ENCODE measurements at regions not wholly inside any gene's neighbourhood (a gene's known extent, or its start where the extent isn't known, plus 50 kb on each side); places are given as distances from the start of the nearest gene placed in this dataset.

GRCh38 chr5:166936351-166936750 is 1355.1 kb upstream of the WWC1 start:
- H3K9me3 ChIP-seq = no peaks in the 10 kb centered on the region
- no peak for TF ChIP-seq CTCF (IDR thresholded peaks at IDR 0.05; ENCODE audit: low read depth, low read length)
- no peak overlapping the region for H3K4me3 ChIP-seq (ENCODE audit: low read depth, low read length)
- H3K4me1 ChIP-seq = no peaks in the 10 kb centered on the region
- no peaks in the 10 kb centered on the region for H3K36me3 ChIP-seq
- no peak for DNase-seq
- no peaks in the 10 kb centered on the region for H3K27me3 ChIP-seq

DNA sequence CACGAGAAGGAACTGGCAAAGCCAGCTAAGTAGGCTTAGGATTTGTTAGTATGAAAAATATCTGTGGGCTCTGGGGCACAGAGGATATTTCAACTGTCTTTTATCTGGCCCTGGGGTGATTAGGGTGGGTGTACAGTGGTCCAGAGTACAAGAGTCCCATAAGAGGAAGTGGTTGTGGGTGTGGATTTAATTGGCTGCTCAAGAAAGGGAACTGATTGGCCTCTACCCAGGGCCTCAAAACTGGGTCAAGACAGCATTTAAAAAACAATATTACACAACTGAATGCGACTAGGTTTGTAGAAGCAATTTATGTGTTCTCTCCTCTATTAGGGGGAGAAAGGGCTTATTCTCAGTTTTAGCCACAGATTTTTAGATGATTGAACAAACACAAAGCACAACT is 1353.4 kb upstream of the WWC1 start:
- Histone ChIP-seq H3K36me3 (no peaks in the 10 kb centered on the region), H3K4me3 (ENCODE audit: low read depth, low read length) (no peak overlapping the region), H3K27me3 (no peaks in the 10 kb centered on the region), H3K9me3 (no peaks in the 10 kb centered on the region), H3K4me1 (no peaks in the 10 kb centered on the region)
- no peak for DNase-seq
- TF ChIP-seq CTCF (IDR thresholded peaks at IDR 0.05; ENCODE audit: low read depth, low read length) = no peak

DNA sequence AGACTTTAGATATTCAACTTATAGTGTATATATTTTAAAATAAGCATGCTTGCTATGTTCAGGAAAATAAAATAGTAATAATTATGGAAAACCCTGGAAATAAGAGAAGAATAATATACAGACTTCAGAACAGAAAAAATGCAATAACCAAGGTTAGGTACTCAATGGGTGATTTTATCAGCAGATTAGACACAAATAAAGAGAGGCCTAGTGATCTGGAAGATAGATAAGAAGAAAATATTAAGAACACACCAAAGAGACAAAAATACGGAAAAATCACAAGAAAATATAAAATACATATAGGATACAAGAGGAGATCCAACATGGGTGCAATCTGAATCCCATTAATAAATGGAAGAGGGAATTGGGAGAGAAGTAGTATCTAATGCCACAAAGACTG is 1348.5 kb upstream of the WWC1 start:
- no peak for TF ChIP-seq CTCF (IDR thresholded peaks at IDR 0.05; ENCODE audit: low read depth, low read length)
- no peaks in the 10 kb centered on the region for H3K4me1 ChIP-seq
- H3K4me3 ChIP-seq (ENCODE audit: low read depth, low read length) = no peak overlapping the region
- no peak for DNase-seq
- no peaks in the 10 kb centered on the region for H3K36me3 ChIP-seq
- H3K27me3 ChIP-seq = no peaks in the 10 kb centered on the region
- H3K9me3 ChIP-seq = no peaks in the 10 kb centered on the region

DNA sequence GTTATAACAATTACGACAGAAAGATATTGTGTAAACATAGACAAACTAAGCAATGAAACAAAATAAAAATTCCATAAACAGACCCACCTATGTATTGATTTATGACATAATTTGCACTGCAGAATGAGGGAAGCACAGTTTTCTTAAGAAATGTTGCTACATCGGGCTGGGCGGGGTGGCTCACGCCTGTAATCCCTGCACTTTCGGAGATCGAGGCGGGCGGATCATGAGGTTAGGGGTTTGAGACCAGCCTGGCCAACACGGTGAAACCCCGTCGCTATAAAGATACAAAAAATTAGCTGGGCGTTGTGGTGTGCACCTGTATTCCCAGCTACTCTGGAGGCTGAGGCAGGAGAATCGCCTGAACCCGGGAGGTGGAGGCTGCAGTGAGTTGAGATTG is 1344.4 kb upstream of the WWC1 start:
- no peaks in the 10 kb centered on the region for H3K9me3 ChIP-seq
- DNase-seq = no peak
- no peaks in the 10 kb centered on the region for H3K36me3 ChIP-seq
- no peaks in the 10 kb centered on the region for H3K4me1 ChIP-seq
- no peak for TF ChIP-seq CTCF (IDR thresholded peaks at IDR 0.05; ENCODE audit: low read depth, low read length)
- H3K4me3 ChIP-seq (ENCODE audit: low read depth, low read length) = no peak overlapping the region
- H3K27me3 ChIP-seq = no peaks in the 10 kb centered on the region; the same call in 1 of the 2 replicates

DNA sequence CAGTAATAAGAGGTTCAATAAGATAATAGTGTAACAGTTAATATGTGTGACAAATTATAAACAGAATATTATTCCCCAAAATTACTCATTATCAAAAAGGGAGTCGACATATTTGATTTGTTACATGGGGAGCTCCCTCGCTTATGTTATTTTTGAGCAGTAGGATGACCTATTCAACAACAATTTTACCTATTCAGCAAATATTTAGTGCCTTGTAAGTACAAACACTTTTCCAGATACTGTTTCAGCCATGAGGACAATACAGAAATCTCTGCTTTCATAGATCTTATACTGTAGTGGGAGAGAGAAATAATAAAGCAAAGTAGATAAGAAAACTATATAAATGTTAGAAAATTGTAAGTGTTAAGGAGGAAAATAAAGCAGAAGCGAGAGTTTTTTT is 1342.8 kb upstream of the WWC1 start:
- Histone ChIP-seq H3K4me3 (ENCODE audit: low read depth, low read length) (no peak overlapping the region), H3K9me3 (no peaks in the 10 kb centered on the region), H3K36me3 (no peaks in the 10 kb centered on the region), H3K27me3 (no peaks in the 10 kb centered on the region; the same call in 1 of the 2 replicates), H3K4me1 (no peaks in the 10 kb centered on the region)
- DNase-seq = no peak
- TF ChIP-seq CTCF (IDR thresholded peaks at IDR 0.05; ENCODE audit: low read depth, low read length) = no peak

GRCh38 chr5:166952048-166952447 is 1339.4 kb upstream of the WWC1 start:
- TF ChIP-seq CTCF (IDR thresholded peaks at IDR 0.05; ENCODE audit: low read depth, low read length) = no peak
- DNase-seq = no peak

More at GRCh38 chr5:166952048-166952447, 1339.4 kb upstream of the WWC1 start:
- Histone ChIP-seq H3K4me3 (ENCODE audit: low read depth, low read length) (no peak overlapping the region), H3K27me3 (no peaks in the 10 kb centered on the region; the same call in 1 of the 2 replicates), H3K4me1 (no peaks in the 10 kb centered on the region), H3K9me3 (no peaks in the 10 kb centered on the region), H3K36me3 (no peaks in the 10 kb centered on the region)

All from BE2C (cell line).